ENCODE measurements at regions not wholly inside any gene's neighbourhood (a gene's known extent, or its start where the extent isn't known, plus 50 kb on each side); places are given as distances from the start of the nearest gene placed in this dataset.
A peak's percentile ranks its signal among the peaks of the same experiment; 100 is the strongest.
"Not testable (repeated sequence)": the region's sequence is repeated elsewhere in the genome, so short reads cannot be mapped to it uniquely, and the experiment has no call there.

DNA sequence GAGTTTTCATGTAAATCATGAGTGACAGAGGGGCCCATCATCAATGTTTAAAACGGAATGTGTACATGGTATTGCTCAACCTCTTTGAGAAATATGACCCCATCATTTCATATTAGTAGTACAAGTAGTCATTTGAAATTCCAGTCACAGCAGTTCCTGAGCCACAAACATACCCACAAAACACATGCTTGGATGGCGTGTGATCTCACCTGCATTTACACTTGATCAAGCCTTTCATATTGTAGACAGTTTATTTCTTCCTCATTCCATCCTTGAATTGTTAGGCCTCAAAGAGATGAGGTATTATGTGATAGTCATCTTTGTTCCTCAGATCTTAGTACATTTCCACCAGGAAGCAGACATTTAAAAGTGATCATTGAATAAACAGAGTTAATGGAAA lies 96.8 kb upstream of the TAS2R1 start:
- Histone ChIP-seq H4K20me1 (ENCODE audit: insufficient read depth, low read length) (no peaks in the 10 kb centered on the region), H3K4me2 (ENCODE audit: low read depth, low read length) (no peak overlapping the region), H3K79me2 (ENCODE audit: insufficient read depth, low read length) (no peaks in the 10 kb centered on the region), H3K27me3 (ENCODE audit: control insufficient read depth in 1 of 2, insufficient read depth in 2 of 2, low read length in 2 of 2) (no peaks in the 10 kb centered on the region; a peak in 1 of 5 replicates), H3K4me1 (ENCODE audit: insufficient read depth, low read length) (no peaks in the 10 kb centered on the region), H3K27ac (ENCODE audit: extremely low read length, insufficient read depth, low read length) (no peak overlapping the region), H3K9ac (ENCODE audit: insufficient read depth, low read depth, low read length) (no peak overlapping the region), H3K9me3 (ENCODE audit: low read length) (no peaks in the 10 kb centered on the region), H2AFZ (ENCODE audit: low read length) (no peak overlapping the region), H3K36me3 (replicated peaks in 1 of 2; ENCODE audit: control insufficient read depth in 1 of 2, insufficient read depth in 2 of 2, low read length in 2 of 2) (no peaks in the 10 kb centered on the region), H3K4me3 (replicated peaks in 1 of 3; ENCODE audit: insufficient read depth in 1 of 3, low read depth in 2 of 3, low read length in 3 of 3) (no peak overlapping the region)
- ATAC-seq: no peak
- ChIA-PET CTCF (ENCODE audit: low intra/inter-chr PET ratio, low total read pairs) (no interaction called here), POLR2A (no interaction called here)
- in situ Hi-C loops (cut with HindIII; ENCODE audit: extremely low pct_ligation_motif_present, low pct_unique_long_range_greater_than_20kb): no loop called here
- intact Hi-C loops (cut with micrococcal nuclease; ENCODE audit: unreplicated experiment): no loop called here
- no peak for DNase-seq (ENCODE audit: low spot score)
- 0 out of 2 replicates have a peak, but pooled peaks have one; percentile 25 for TF ChIP-seq CEBPB (IDR thresholded peaks at IDR 0.05; ENCODE audit: borderline replicate concordance, low read depth, low read length)
- TF ChIP-seq, protein P1, sequence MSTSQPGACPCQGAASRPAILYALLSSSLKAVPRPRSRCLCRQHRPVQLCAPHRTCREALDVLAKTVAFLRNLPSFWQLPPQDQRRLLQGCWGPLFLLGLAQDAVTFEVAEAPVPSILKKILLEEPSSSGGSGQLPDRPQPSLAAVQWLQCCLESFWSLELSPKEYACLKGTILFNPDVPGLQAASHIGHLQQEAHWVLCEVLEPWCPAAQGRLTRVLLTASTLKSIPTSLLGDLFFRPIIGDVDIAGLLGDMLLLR (CRISPR knock-in tag; IDR thresholded peaks at IDR 0.05): no peak
- no peak for FAIRE-seq
- no TSS peak for BruUV-seq (replicated peaks)
- 6% methylated on average over 2 of the region's 2 CpGs for WGBS (ENCODE audit: low lambda C conversion rate)

- DNase-seq (ENCODE audit: low spot score); H3K9ac ChIP-seq (ENCODE audit: insufficient read depth, low read depth, low read length); H3K4me3 ChIP-seq (replicated peaks in 1 of 3; ENCODE audit: insufficient read depth in 1 of 3, low read depth in 2 of 3, low read length in 3 of 3); POLR2A ChIA-PET; CTCF ChIA-PET (ENCODE audit: low intra/inter-chr PET ratio, low total read pairs); H3K36me3 ChIP-seq (replicated peaks in 1 of 2; ENCODE audit: control insufficient read depth in 1 of 2, insufficient read depth in 2 of 2, low read length in 2 of 2); ATAC-seq; H2AFZ ChIP-seq (ENCODE audit: low read length); BruUV-seq (replicated peaks); H3K79me2 ChIP-seq (ENCODE audit: insufficient read depth, low read length); H3K4me2 ChIP-seq (ENCODE audit: low read depth, low read length); H3K4me1 ChIP-seq (ENCODE audit: insufficient read depth, low read length); H4K20me1 ChIP-seq (ENCODE audit: insufficient read depth, low read length); intact Hi-C loops (cut with micrococcal nuclease; ENCODE audit: unreplicated experiment); H3K27ac ChIP-seq (ENCODE audit: extremely low read length, insufficient read depth, low read length); H3K27me3 ChIP-seq (ENCODE audit: control insufficient read depth in 1 of 2, insufficient read depth in 2 of 2, low read length in 2 of 2); in situ Hi-C loops (cut with HindIII; ENCODE audit: extremely low pct_ligation_motif_present, low pct_unique_long_range_greater_than_20kb); FAIRE-seq; H3K9me3 ChIP-seq (ENCODE audit: low read length): not testable (repeated sequence)
- 90% methylated on average over 4 of the region's 28 CpGs for WGBS (ENCODE audit: low lambda C conversion rate)
These were observed 95.1 kb upstream of the TAS2R1 start for GRCh38 chr5:9725265-9725664.
